ENCODE measurements at regions not wholly inside any gene's neighbourhood (a gene's known extent, or its start where the extent isn't known, plus 50 kb on each side); places are given as distances from the start of the nearest gene placed in this dataset.
A peak's percentile ranks its signal among the peaks of the same experiment; 100 is the strongest.

DNA sequence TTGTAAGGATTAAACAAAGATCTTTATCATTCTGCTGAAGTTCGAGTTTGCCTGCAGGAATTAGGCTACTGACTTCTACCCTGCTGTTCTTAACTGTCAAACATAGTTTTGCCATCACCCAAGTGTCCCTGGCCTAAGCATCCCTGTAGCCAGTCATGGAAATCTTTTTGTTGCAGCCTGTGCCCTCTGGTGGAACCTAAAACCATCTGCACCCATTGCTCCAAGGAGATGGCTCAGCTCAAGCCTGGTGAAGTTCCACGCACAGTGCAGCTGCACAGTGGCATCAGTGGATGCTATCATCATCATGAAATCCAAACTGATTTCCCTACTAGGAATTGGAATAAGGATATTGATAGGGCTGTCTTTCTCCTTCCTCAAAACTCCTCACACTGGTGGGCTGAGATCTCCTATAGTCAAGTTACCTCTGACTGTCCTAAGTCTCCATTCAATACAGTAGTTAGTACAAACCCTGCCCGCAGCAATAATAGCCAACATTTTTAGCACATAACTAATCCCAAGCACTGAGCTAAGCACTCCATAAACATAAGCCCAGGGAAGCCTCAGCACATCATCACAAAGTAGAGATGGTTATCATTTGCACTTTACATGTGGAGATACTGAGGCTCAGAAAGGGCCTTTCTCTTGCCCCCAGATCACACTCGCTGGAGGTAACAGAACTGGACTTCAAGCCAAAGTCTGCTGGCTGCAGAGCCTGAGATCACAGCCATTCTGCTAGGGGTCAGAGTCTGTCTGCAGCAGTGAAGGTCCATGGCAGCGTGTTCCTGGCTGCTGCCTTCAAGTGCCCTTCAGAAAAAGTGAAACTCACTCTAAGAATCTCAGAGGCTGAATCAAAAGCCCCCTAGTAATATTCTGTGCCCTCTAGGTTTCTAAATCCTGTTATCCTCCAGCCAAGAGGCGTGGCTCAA lies 77.2 kb upstream of the MC3R start:
- ATAC-seq (peak; percentile 73), DNase-seq (ENCODE audit: low spot score) (no peak)
- intact Hi-C loops (cut with DNase I) = no loop called here

DNA sequence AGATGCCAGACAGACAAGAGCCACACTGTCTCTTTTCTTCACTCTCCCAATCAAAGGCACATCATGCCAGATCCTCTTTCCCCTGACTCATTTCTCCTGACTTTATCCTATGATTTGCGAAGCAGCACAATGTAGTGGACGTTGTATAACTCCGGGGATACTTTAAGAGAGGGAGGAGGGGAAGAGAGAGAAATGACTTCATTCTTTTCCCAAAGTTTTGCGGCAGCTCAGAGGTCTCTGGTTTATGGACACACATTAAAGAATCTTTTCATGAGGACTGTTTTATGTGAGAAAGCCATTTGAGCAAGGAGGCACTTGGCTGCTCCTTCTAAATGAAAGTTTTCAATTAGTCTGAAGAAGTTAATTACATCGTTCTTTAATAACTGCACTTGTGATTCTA lies 75.1 kb upstream of the MC3R start:
- intact Hi-C loops (cut with DNase I) = no loop called here
- no peak for ATAC-seq
- no peak for DNase-seq (ENCODE audit: low spot score)

DNA sequence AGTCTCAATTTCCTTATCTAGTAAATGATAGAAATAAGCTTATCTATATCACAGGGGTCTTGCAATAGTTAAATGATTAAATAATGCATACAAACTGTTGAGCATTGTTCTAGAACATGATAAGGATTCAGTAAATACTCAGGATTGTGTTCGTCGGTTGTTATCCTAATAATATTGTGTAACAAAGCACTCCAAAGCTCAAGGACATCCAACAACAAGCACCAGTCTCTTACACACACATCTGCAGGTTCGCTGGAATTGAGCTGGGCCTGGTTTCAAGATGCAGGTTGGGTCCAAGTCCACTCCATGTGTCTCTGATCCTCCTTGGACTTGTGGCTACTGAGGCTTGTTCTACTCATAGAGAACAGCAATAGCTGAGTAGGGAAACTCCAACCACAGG lies 74.1 kb upstream of the MC3R start:
- no peak for ATAC-seq
- DNase-seq (ENCODE audit: low spot score) = no peak
- intact Hi-C loops (cut with DNase I) = no loop called here

DNA sequence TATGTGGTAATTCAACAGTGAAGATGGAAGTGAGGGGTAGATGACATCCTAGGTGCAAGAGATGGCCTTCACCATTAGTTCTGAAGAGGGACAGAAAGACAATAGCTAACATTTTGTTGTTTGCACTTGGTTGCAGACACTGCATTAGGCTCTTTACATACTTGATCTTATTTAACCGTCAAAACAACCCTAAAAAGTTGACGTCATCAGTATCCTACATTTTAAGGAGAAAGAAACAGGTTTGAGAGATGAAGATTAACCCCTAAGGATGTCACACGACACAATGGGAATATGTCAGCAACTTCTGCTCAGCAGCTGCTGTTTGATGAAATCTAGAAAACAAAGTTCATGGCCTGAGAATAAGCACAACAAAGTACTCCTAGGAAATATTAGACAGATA lies 72.6 kb upstream of the MC3R start:
- no peak for ATAC-seq
- intact Hi-C loops (cut with DNase I) = no loop called here
- no peak for DNase-seq (ENCODE audit: low spot score)

DNA sequence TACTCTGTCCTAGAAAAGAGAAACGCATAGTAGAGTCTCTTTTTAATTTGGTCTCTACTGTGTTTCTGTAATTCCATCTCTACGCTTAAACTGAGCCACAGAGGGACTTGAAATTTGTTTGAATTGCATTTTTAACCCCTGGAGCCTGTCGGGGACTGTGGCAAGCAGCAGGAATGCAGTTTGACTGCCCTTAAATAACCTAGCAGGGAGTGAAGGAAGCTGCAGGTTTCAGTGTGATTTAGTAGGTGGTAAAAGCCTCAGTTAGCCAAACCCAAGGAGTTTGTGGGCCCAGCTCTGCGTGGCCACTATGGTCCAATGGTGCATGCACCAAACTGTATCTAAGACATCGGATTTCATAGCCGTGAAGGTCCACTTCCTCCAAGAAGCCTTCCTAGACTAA lies 70.3 kb upstream of the MC3R start:
- DNase-seq (ENCODE audit: low spot score) (no peak), ATAC-seq (no peak)
- intact Hi-C loops (cut with DNase I) = no loop called here

DNA sequence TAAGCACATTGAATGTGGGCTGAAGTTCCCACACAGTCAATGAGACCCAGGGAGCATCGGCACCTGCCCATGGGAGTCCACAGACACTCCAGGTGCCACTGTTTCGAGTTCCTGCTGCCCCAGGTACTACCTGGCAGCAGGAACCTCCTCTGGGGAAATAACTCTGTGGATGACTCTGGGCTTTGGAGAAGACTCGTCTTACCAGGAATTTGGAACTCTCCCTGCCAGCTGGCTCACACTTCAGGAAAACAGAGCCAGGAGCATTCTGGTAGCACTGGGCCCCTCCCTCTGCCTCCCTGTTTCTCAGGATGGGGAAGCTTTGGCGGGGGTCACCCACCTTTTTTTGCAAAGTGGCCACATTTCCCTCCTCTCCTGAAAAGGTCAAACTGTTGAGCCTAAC lies 69.5 kb upstream of the MC3R start:
- ATAC-seq (no peak), DNase-seq (ENCODE audit: low spot score) (no peak)
- intact Hi-C loops (cut with DNase I) = no loop called here

DNA sequence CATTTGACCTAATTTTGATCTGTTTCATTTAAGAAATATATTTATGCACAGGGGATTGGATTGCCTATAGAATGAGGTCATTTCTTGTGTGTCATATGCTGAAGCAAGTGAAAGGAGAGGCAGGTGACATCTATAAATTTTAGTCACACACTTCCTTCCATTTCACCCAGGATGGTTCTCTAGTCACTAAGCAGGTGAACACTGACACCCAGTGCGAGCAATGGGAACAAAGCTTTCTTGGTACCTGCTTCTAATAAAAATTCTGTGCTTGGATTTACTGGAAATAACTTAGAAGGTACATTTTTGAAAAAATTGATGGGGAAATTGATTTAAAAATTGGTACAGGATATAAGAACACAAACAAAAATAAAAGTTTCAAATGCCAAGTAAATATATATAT lies 66.9 kb upstream of the MC3R start:
- intact Hi-C loops (cut with DNase I) = no loop called here
- no peak for DNase-seq (ENCODE audit: low spot score)
- no peak for ATAC-seq

DNA sequence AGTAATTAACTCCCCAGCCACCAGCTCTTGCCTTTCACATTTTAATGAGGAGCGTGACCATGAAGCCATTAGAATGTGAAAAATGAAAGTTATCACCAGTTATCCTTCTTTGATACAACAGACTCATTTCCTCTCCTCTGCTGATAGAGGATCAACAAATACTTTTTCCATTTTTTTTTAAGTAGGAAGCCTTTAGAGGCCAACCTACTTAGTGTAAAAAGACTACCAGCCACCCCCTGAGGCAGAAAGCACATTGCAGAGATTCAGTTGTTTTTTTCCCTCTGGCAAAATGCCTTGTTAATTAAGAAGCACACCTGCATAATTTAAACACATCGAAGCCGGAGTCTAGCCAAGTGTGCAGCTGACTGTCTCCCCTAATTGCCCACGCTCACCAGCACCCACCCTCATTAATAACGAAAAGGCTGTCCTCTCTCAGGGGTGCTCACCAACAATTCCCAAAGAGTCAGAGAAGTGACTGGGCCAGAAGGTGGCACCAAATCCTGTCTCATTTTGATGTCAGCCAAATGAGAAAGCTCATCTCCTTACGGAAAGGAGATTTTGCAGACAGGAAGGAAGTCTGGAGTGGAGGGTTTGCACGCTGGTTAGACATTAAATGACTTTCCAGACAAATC lies 60.9 kb upstream of the MC3R start:
- intact Hi-C loops (cut with DNase I) = no loop called here
- DNase-seq (ENCODE audit: low spot score) = no peak

DNA sequence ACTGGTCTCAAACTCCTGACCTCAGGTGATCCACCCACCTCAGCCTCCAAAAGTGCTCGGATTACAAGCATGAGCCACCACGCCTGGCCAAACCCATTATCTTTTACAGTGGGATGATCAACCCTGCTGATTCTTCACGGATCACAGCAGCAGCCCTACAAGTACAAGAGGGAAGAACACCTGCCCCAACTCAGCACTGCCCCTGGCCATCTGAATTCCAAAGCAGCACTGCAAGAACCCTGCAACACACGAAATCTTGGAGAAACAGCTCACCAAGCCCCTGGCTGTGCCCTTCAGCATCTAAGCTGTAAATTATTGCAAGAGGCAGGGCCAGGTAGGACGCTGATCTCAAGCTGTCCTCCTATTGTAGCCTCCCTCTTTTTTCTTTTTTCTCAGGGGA lies 54.5 kb upstream of the MC3R start:
- ATAC-seq (no peak), DNase-seq (ENCODE audit: low spot score) (no peak)
- intact Hi-C loops (cut with DNase I) = no loop called here

More for the DNA sequence above, 60.9 kb upstream of the MC3R start:
- ATAC-seq = no peak

DNA sequence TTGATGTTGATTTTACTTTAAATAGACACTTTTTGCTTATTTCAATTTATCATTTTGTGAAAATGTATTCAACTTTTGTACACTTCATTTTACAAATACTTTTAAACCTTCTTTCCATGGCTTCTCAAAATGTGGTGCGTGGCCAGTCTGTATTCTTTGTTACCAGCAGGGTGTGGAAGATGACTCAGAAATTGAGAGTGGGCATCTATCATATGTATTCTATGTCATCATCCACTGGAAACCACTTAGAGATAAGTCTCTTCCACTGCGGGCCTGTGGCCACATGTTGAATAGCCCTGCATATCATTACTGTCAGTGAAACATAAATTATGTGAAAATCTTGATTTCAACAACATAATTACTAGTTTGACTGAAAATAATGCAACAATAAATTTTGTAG lies 52.6 kb upstream of the MC3R start:
- DNase-seq (ENCODE audit: low spot score) = no peak
- ATAC-seq = no peak
- intact Hi-C loops (cut with DNase I) = no loop called here
